ENCODE measurements at regions not wholly inside any gene's neighbourhood (a gene's known extent, or its start where the extent isn't known, plus 50 kb on each side); places are given as distances from the start of the nearest gene placed in this dataset.
"Not testable (repeated sequence)": the region's sequence is repeated elsewhere in the genome, so short reads cannot be mapped to it uniquely, and the experiment has no call there.

GRCh38 chr4:62450740-62451139 lies 1250.6 kb downstream of the ADGRL3 start:
- DNase-seq (ENCODE audit: low spot score), result no peak

- no peak for DNase-seq (ENCODE audit: low spot score)
Measured at GRCh38 chr4:62449538-62449937, 1249.4 kb downstream of the ADGRL3 start.

GRCh38 chr4:62448911-62449310 lies 1248.8 kb downstream of the ADGRL3 start:
- no peak for DNase-seq (ENCODE audit: low spot score)

GRCh38 chr4:62439051-62439450 lies 1238.9 kb downstream of the ADGRL3 start:
- no peak for DNase-seq (ENCODE audit: low spot score)

DNA sequence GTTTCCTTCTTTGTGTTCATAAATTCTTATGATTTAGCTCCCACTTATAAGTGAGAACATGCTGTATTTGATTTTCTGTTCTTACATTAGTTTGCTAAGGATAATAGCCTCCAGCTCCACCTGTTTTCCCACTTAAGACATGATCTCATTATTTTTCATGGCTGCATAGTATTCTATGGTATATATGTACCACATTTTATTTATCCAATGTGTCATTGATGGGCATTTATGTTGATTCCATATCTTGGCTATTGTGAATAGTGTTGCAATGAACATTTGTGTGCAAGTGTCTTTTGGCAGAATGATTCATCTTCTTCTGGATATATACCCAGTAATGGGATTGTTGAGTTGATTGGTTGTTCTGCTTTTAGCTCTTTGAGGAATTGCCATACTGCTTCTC lies 1234.8 kb downstream of the ADGRL3 start:
- DNase-seq (ENCODE audit: low spot score), result no peak

GRCh38 chr4:62431513-62432231 lies 1231.5 kb downstream of the ADGRL3 start:
- not testable (repeated sequence) for DNase-seq (ENCODE audit: low spot score)

DNA sequence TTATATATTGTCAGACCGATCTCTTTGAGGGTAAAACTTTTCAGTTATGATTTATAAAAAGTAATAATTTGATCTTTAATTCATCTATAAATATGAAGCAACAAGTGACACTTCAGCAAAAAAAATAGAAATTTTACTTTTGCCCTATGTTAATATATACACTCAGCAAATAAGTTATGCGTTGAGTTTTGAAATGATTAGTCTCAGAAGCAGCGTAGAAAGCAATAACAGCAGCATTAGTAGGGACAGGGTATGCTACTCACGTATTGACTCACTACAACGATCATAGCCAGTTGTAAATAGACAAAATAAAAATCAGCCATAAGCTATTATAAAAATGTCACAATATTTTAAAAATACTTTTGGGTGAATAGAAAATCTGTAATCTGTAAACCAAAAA lies 1229.2 kb downstream of the ADGRL3 start:
- no peak for DNase-seq (ENCODE audit: low spot score)

GRCh38 chr4:62415256-62415655 lies 1215.1 kb downstream of the ADGRL3 start:
- no peak for DNase-seq (ENCODE audit: low spot score)

GRCh38 chr4:62414563-62414962 lies 1214.4 kb downstream of the ADGRL3 start:
- no peak for DNase-seq (ENCODE audit: low spot score)

DNA sequence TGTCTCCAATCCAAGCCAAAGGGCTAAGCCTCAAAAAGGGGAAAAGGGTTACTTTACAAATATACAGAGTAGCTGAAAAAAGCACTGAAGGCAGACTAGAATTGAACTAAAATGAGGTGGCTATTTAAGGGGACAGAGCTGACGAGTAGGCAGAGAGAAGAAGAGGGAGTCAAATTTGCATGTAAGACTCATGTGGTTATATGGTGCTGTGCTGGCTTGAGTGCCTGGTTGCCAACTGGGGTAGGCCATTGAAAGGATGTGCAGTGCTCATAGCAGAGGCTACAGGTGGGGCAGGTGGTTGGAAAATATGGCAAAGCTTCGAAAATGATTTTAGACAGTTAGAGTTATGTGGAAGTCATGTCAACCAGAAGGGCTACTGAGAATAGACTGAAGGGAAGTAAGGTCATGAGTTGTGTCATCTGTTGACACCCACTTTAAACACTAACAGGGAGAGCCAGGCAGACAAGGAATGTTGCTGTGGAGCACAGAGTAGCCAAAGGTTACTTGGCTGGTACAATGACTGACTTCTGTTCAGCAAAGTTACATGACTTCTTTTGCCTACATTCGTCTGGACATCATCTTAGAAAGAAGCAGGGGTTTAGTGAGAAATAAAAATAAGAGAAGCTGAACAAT lies 1210.4 kb downstream of the ADGRL3 start:
- DNase-seq (ENCODE audit: low spot score), result no peak

GRCh38 chr4:62408454-62408853 lies 1208.3 kb downstream of the ADGRL3 start:
- DNase-seq (ENCODE audit: low spot score), result peak; percentile 7

DNA sequence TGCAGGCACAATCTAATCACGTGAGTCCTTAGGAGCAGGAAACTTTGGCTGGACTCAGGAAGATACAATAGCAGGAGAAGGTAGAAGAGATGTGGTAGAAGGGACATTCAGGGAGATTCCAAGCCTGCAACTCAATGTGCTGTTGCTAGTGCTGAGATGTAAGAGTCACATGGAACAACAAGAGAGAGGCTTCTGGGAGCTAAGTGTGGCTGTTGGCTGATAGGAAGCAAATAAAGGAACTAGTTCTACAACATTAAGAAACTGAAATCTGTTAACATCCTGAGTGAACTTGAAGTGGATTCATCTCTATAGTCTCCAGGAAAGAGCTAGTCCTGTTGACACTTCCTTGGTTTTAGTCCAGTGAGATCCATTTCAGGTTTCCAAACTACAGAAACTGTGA lies 1207.4 kb downstream of the ADGRL3 start:
- DNase-seq (ENCODE audit: low spot score), result no peak

- DNase-seq (ENCODE audit: low spot score), result no peak
Measured at GRCh38 chr4:62402088-62402806, 1202.1 kb downstream of the ADGRL3 start.

- no peak for DNase-seq (ENCODE audit: low spot score)
Measured at GRCh38 chr4:62399242-62399641, 1199.1 kb downstream of the ADGRL3 start.

GRCh38 chr4:62398318-62398717 lies 1198.2 kb downstream of the ADGRL3 start:
- no peak for DNase-seq (ENCODE audit: low spot score)

DNA sequence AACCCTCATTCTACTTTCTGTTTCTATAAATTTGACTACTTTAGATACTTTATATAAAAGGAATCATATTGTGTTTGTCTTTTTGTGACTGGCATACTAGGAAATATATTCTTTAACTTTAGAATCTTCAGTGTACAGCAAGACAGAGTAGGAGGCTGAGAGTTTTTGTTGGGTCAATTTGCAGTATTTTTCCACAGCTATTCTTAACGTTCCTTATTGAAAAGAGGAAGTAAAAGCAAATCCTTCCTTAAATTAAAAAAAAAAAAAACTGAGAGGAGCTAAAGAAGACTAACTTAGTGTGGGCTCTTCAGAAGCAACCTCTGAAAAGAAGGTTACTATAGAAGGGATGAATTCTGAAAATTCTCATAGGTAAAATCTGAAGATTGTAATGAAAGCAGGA lies 1194.6 kb downstream of the ADGRL3 start:
- DNase-seq (ENCODE audit: low spot score), result no peak

GRCh38 chr4:62387808-62388207 lies 1187.7 kb downstream of the ADGRL3 start:
- no peak for DNase-seq (ENCODE audit: low spot score)

DNA sequence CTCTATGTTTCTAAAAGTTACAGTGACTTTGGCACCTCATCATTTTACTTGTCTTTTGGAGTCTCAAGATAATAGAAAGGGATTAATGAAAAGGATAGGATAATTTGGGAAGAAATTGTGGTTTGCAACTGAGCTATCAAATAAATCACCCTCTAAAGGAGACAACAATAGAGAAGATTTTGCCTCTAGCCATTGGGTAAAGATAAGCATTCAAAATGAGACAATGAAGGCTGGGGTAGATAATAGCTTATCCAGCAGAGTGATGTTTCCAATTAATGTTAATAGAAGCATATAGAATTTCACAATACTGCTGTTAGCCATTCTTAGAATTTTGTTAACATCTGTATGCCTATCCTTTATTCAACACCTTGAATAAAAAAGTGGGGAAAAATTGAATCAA lies 1177.6 kb downstream of the ADGRL3 start:
- DNase-seq (ENCODE audit: low spot score), result no peak

- no peak for DNase-seq (ENCODE audit: low spot score)
Measured at GRCh38 chr4:62377245-62377644, 1177.1 kb downstream of the ADGRL3 start.

DNA sequence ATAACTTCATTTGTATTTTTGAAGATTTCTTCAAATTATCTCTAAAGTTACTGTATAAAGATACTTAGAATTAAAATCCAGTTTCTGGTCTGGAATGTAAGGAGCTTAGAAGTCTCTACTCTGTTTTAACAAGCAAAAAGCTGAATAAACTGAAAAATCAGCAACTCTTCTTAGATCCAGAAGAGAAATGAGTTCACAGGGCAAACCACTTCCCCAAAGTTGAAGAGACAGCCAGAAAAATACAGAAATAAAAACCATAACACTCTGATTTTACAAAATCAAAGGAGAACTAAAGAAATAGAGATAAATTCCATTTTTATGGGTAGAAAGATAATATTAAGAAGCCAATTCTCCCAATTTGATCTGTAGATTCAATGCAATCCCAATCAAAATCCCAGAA lies 1166.8 kb downstream of the ADGRL3 start:
- DNase-seq (ENCODE audit: low spot score), result no peak

DNA sequence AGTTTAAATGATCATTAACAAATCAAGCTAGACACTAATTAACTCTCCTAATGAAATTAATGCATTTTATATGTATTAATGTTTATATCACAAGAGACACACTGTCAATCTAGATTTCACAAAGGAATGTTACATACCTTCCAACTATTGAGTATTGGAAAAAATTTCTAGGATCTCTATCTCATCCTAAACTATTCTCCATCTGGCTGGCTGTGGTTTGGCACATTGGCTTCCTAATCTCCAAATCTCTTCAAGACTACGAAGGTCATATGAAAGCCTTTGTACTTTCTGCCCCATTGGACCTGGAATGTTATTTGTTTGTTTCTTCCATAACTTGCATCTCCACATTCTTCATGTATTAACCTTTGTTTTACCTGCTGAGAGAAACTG lies 1160.0 kb downstream of the ADGRL3 start:
- no peak for DNase-seq (ENCODE audit: low spot score)

DNA sequence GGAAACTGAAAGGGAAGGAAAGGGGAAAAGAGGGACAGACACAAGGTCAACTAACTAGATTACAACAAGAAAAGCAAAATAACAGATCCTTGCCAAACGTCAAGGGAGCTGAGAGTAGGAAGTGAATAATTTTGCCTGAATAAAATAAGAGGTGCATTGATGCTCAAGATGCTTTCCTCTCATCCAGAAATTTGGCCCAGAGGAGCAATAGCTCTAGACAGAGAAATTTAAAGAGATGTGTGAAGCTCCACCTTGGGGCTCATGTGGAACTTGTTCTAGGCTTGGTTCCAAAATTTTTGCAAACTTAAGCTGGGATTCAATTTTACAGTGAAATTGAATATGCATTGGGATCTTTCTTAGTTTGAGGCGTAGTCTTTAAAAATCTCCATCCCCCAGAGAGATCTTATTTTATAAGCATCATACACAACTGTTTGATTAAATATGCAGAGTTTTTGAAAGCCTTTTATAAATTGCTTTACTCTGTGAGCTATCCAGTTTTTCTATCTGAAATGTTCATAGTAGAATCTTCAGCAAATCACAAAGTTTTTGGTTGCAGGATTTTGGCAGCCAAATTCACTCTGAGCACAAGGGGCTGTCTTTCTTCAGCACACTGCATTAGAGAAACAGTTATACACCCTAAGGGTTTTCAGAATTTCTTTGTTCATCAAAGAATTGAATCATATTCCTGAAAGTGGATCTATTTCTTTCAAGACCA lies 1159.5 kb downstream of the ADGRL3 start:
- DNase-seq (ENCODE audit: low spot score), result no peak

DNA sequence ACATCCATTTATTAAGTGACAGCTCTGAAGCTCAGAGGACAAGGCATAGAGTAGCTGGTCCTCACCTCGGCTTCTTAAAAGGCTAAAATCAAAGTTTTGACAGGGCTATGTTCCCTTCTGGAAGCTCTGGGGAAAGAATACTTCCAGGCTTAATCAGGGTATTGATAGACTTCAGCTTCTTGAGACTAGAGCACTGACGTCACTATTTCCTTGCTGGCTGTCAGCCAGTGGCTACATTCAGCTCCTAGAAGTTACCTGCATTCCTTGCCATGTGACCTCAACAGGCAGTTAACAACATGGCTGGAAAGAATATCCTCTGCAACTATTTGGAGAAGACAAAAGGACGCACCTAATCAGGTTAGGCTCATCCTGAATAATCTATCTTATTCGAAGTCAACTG lies 1144.8 kb downstream of the ADGRL3 start:
- DNase-seq (ENCODE audit: low spot score), result no peak

Data from COLO829 (cell line).